ENCODE measurements at regions not wholly inside any gene's neighbourhood (a gene's known extent, or its start where the extent isn't known, plus 50 kb on each side); places are given as distances from the start of the nearest gene placed in this dataset.

- Histone ChIP-seq H3K4me3 (ENCODE audit: low read depth in 1 of 2, low read length in 2 of 2) (no peak overlapping the region), H3K36me3 (ENCODE audit: control insufficient read depth in 1 of 2, insufficient read depth in 2 of 2, low read length in 2 of 2) (no peaks in the 10 kb centered on the region), H3K27ac (ENCODE audit: low read length) (no peak overlapping the region), H3K9me3 (ENCODE audit: control insufficient read depth in 1 of 2, low read length in 2 of 2) (peaks cover 0 to 3% of the 10 kb centered on the region in 2 donors), H3K27me3 (ENCODE audit: low read depth, low read length) (no peaks in the 10 kb centered on the region), H3K4me1 (ENCODE audit: control insufficient read depth in 1 of 2, insufficient read depth in 2 of 2, low read length in 2 of 2) (no peaks in the 10 kb centered on the region)
Observed at GRCh38 chr10:55446441-55447002, 645.5 kb upstream of the PCDH15 start.

DNA sequence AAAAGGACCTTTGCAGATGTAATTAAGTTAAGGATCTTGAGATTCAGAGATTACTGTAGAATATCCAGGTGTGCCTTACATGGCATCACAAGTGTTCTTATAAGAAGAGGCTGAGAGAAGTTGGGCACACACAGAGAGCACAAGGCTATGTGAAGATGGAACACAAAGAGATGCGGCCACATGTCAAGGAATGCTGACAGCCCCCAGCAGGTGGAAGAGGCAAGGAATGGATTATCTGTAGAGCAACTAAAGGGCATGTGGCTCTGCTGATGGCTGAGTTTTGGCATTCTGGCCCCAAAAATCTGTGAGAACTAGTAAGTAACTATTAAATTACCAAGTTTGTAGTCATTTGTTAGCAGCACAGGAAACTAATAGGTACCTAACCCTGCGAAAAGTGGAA is 640.7 kb upstream of the PCDH15 start:
- H3K36me3 ChIP-seq (ENCODE audit: control insufficient read depth in 1 of 2, insufficient read depth in 2 of 2, low read length in 2 of 2) = no peaks in the 10 kb centered on the region
- no peaks in the 10 kb centered on the region for H3K4me1 ChIP-seq (ENCODE audit: control insufficient read depth in 1 of 2, insufficient read depth in 2 of 2, low read length in 2 of 2)
- no peak overlapping the region for H3K4me3 ChIP-seq (ENCODE audit: low read depth in 1 of 2, low read length in 2 of 2)
- peaks cover 0 to 3% of the 10 kb centered on the region in 2 donors for H3K9me3 ChIP-seq (ENCODE audit: control insufficient read depth in 1 of 2, low read length in 2 of 2)
- no peaks in the 10 kb centered on the region for H3K27me3 ChIP-seq (ENCODE audit: low read depth, low read length)
- no peak overlapping the region for H3K27ac ChIP-seq (ENCODE audit: low read length)

DNA sequence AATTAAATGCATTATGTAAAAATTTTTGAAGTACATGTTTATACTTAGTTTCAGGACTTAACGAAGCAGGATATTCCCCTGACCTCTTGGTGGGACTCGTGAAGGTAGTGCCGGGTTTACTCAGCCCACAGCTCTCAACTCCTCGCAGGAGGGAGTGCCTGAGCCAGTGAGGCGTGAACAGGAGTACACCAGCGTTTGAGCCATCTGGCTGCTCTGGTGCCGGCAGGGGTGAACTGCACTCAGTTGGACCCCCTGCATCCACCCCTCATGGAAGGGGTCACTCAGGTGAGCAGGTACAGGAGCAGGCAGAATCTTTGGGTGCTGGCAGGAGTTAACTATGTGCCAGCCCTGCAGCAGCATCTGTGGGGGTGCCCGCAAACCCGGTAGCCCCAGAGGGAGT is 625.1 kb upstream of the PCDH15 start:
- Histone ChIP-seq H3K27ac (ENCODE audit: low read length) (no peak overlapping the region), H3K36me3 (ENCODE audit: control insufficient read depth in 1 of 2, insufficient read depth in 2 of 2, low read length in 2 of 2) (no peaks in the 10 kb centered on the region), H3K4me3 (ENCODE audit: low read depth in 1 of 2, low read length in 2 of 2) (no peak overlapping the region), H3K4me1 (ENCODE audit: control insufficient read depth in 1 of 2, insufficient read depth in 2 of 2, low read length in 2 of 2) (no peaks in the 10 kb centered on the region), H3K9me3 (ENCODE audit: control insufficient read depth in 1 of 2, low read length in 2 of 2) (peaks cover 0 to 2% of the 10 kb centered on the region in 2 donors), H3K27me3 (ENCODE audit: low read depth, low read length) (no peaks in the 10 kb centered on the region)

GRCh38 chr10:55410415-55410885 is 609.4 kb upstream of the PCDH15 start:
- no peaks in the 10 kb centered on the region for H3K4me1 ChIP-seq (ENCODE audit: control insufficient read depth in 1 of 2, insufficient read depth in 2 of 2, low read length in 2 of 2)
- no peaks in the 10 kb centered on the region for H3K36me3 ChIP-seq (ENCODE audit: control insufficient read depth in 1 of 2, insufficient read depth in 2 of 2, low read length in 2 of 2)
- H3K27ac ChIP-seq (ENCODE audit: low read length) = no peak overlapping the region
- no peaks in the 10 kb centered on the region for H3K9me3 ChIP-seq (ENCODE audit: control insufficient read depth in 1 of 2, low read length in 2 of 2)
- H3K4me3 ChIP-seq (ENCODE audit: low read depth in 1 of 2, low read length in 2 of 2) = no peak overlapping the region
- H3K27me3 ChIP-seq (ENCODE audit: low read depth, low read length) = no peaks in the 10 kb centered on the region

DNA sequence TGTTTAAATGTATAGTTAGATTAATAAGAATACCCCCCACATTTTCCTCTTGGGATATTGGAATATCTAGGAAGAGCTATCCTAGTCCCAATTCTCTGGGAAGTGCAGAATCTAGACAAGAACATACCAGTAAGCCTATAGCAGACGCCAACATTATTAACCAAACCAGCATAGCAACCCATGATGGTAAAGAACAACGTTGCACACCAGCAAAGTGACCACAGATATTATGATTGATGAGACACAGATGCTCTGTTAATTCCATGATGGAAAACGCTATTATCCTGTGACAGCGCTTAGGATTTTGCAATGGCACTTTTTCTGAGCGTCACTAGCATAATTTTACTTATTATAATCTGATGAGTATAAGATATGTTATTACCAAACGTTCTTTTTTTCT is 603.1 kb upstream of the PCDH15 start:
- Histone ChIP-seq H3K4me1 (ENCODE audit: control insufficient read depth in 1 of 2, insufficient read depth in 2 of 2, low read length in 2 of 2) (no peaks in the 10 kb centered on the region), H3K27ac (ENCODE audit: low read length) (no peak overlapping the region), H3K36me3 (ENCODE audit: control insufficient read depth in 1 of 2, insufficient read depth in 2 of 2, low read length in 2 of 2) (no peaks in the 10 kb centered on the region), H3K9me3 (ENCODE audit: control insufficient read depth in 1 of 2, low read length in 2 of 2) (no peaks in the 10 kb centered on the region), H3K4me3 (ENCODE audit: low read depth in 1 of 2, low read length in 2 of 2) (no peak overlapping the region), H3K27me3 (ENCODE audit: low read depth, low read length) (no peaks in the 10 kb centered on the region)

GRCh38 chr10:55400075-55400849 is 599.2 kb upstream of the PCDH15 start:
- Histone ChIP-seq H3K4me1 (ENCODE audit: control insufficient read depth in 1 of 2, insufficient read depth in 2 of 2, low read length in 2 of 2) (no peaks in the 10 kb centered on the region), H3K4me3 (ENCODE audit: low read depth in 1 of 2, low read length in 2 of 2) (no peak overlapping the region), H3K27me3 (ENCODE audit: low read depth, low read length) (no peaks in the 10 kb centered on the region), H3K9me3 (ENCODE audit: control insufficient read depth in 1 of 2, low read length in 2 of 2) (no peaks in the 10 kb centered on the region), H3K27ac (ENCODE audit: low read length) (no peak overlapping the region), H3K36me3 (ENCODE audit: control insufficient read depth in 1 of 2, insufficient read depth in 2 of 2, low read length in 2 of 2) (no peaks in the 10 kb centered on the region)

GRCh38 chr10:55398497-55398882 is 597.5 kb upstream of the PCDH15 start:
- Histone ChIP-seq H3K27me3 (ENCODE audit: low read depth, low read length) (no peaks in the 10 kb centered on the region), H3K9me3 (ENCODE audit: control insufficient read depth in 1 of 2, low read length in 2 of 2) (no peaks in the 10 kb centered on the region), H3K36me3 (ENCODE audit: control insufficient read depth in 1 of 2, insufficient read depth in 2 of 2, low read length in 2 of 2) (no peaks in the 10 kb centered on the region), H3K4me3 (ENCODE audit: low read depth in 1 of 2, low read length in 2 of 2) (no peak overlapping the region), H3K27ac (ENCODE audit: low read length) (no peak overlapping the region), H3K4me1 (ENCODE audit: control insufficient read depth in 1 of 2, insufficient read depth in 2 of 2, low read length in 2 of 2) (no peaks in the 10 kb centered on the region)

DNA sequence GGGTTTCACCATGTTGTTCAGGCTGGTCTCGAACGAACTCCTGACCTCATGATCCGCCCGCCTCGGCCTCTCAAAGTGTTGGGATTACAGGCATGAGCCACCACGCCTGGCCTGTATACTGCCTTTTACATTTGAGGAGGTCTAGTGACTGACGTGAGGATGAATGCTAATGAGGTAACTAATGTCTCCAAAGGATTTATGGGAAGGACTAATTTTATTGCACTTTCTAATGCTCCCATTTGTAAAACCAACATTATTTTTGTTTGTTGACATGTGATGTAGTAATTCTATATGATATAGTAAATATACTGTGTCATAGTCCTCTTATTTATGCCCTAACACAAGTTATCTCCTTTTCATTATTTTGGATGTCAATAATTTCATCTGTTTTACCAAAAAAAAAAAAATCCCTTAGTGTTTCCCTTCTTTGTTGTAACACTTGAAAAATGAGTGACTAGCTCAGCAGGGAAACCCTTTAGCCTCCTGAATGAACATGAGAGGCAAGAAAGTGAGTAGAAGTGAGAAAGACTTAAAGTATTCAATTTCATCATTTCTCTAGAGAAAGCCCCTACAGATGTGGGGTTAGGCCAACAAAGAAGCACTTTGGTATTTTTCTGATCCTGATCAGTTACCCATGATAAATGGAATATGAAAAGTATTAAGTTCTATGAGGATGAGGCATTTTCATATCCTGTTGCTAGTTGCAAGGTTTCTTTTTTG is 596.9 kb upstream of the PCDH15 start:
- no peak overlapping the region for H3K27ac ChIP-seq (ENCODE audit: low read length)
- H3K27me3 ChIP-seq (ENCODE audit: low read depth, low read length) = no peaks in the 10 kb centered on the region
- H3K4me1 ChIP-seq (ENCODE audit: control insufficient read depth in 1 of 2, insufficient read depth in 2 of 2, low read length in 2 of 2) = no peaks in the 10 kb centered on the region
- H3K36me3 ChIP-seq (ENCODE audit: control insufficient read depth in 1 of 2, insufficient read depth in 2 of 2, low read length in 2 of 2) = no peaks in the 10 kb centered on the region
- H3K9me3 ChIP-seq (ENCODE audit: control insufficient read depth in 1 of 2, low read length in 2 of 2) = no peaks in the 10 kb centered on the region
- H3K4me3 ChIP-seq (ENCODE audit: low read depth in 1 of 2, low read length in 2 of 2) = no peak overlapping the region

DNA sequence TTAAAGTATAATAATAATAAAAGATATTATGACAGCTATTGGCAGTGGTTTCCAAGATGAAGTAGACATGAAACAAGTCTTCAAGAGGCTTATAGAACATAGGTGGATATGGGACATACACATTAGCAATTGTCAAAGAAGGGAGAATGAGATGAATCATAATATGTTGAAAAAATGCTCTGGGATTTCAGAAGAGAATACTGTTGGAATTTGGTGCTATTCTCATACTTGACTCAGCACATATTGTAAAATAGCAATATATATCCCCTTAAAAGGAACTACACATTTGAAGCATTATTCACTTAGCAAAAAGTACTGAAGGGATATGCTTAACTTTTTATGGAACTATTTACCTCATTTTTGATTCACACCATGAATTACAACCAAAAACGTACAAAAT is 577.2 kb upstream of the PCDH15 start:
- Histone ChIP-seq H3K4me3 (ENCODE audit: low read depth in 1 of 2, low read length in 2 of 2) (no peak overlapping the region), H3K9me3 (ENCODE audit: control insufficient read depth in 1 of 2, low read length in 2 of 2) (peaks cover 0 to 4% of the 10 kb centered on the region in 2 donors), H3K27me3 (ENCODE audit: low read depth, low read length) (no peaks in the 10 kb centered on the region), H3K36me3 (ENCODE audit: control insufficient read depth in 1 of 2, insufficient read depth in 2 of 2, low read length in 2 of 2) (no peaks in the 10 kb centered on the region), H3K4me1 (ENCODE audit: control insufficient read depth in 1 of 2, insufficient read depth in 2 of 2, low read length in 2 of 2) (no peaks in the 10 kb centered on the region), H3K27ac (ENCODE audit: low read length) (no peak overlapping the region)

- Histone ChIP-seq H3K27ac (ENCODE audit: low read length) (no peak overlapping the region), H3K4me3 (ENCODE audit: low read depth in 1 of 2, low read length in 2 of 2) (no peak overlapping the region), H3K9me3 (ENCODE audit: control insufficient read depth in 1 of 2, low read length in 2 of 2) (no peaks in the 10 kb centered on the region)
Observed at GRCh38 chr10:55374917-55375316, 573.9 kb upstream of the PCDH15 start.

DNA sequence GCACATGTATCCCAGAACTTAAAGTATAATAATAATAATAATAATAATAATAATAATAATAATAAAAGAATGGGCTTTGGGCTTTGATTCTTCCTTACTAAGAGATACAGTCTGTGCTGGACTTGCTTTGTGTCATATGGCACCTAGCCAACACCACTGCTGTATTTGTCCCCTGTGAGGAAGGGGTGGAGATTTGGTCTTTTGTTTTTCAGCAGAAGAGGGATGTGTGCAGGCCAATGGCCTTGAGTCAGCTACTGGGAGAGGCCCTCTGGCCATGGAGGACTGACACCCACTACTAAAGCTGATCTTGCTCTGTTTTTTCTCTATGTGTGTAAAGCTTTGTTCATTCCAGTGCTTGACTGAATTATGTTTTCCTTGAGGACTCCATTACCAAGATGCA is 573.0 kb upstream of the PCDH15 start:
- H3K4me1 ChIP-seq (ENCODE audit: control insufficient read depth in 1 of 2, insufficient read depth in 2 of 2, low read length in 2 of 2) = no peaks in the 10 kb centered on the region
- no peaks in the 10 kb centered on the region for H3K9me3 ChIP-seq (ENCODE audit: control insufficient read depth in 1 of 2, low read length in 2 of 2)
- H3K27me3 ChIP-seq (ENCODE audit: low read depth, low read length) = no peaks in the 10 kb centered on the region
- no peak overlapping the region for H3K4me3 ChIP-seq (ENCODE audit: low read depth in 1 of 2, low read length in 2 of 2)
- no peak overlapping the region for H3K27ac ChIP-seq (ENCODE audit: low read length)
- H3K36me3 ChIP-seq (ENCODE audit: control insufficient read depth in 1 of 2, insufficient read depth in 2 of 2, low read length in 2 of 2) = no peaks in the 10 kb centered on the region

More at GRCh38 chr10:55374917-55375316, 573.9 kb upstream of the PCDH15 start:
- H3K36me3 ChIP-seq (ENCODE audit: control insufficient read depth in 1 of 2, insufficient read depth in 2 of 2, low read length in 2 of 2) = no peaks in the 10 kb centered on the region
- no peaks in the 10 kb centered on the region for H3K4me1 ChIP-seq (ENCODE audit: control insufficient read depth in 1 of 2, insufficient read depth in 2 of 2, low read length in 2 of 2)
- no peaks in the 10 kb centered on the region for H3K27me3 ChIP-seq (ENCODE audit: low read depth, low read length)

Data from muscle layer of duodenum (tissue), 2 donors.